ENCODE measurements at regions not wholly inside any gene's neighbourhood (a gene's known extent, or its start where the extent isn't known, plus 50 kb on each side); places are given as distances from the start of the nearest gene placed in this dataset.
"Not testable (repeated sequence)": the region's sequence is repeated elsewhere in the genome, so short reads cannot be mapped to it uniquely, and the experiment has no call there.

GRCh38 chr4:174071595-174071994, 211.9 kb downstream of the FBXO8 start:
- ATAC-seq: no peak

GRCh38 chr4:174069848-174070330, 213.6 kb downstream of the FBXO8 start:
- no peak for ATAC-seq
- no peak for DNase-seq (ENCODE audit: low spot score)

More at GRCh38 chr4:174071595-174071994, 211.9 kb downstream of the FBXO8 start:
- DNase-seq (ENCODE audit: low spot score): no peak

GRCh38 chr4:174066611-174067205, 216.8 kb downstream of the FBXO8 start:
- no peak for ATAC-seq
- no peak for DNase-seq (ENCODE audit: low spot score)

- ATAC-seq (no peak), DNase-seq (ENCODE audit: low spot score) (no peak)
Measured at GRCh38 chr4:174062831-174063230, 220.6 kb downstream of the FBXO8 start.

- DNase-seq (ENCODE audit: low spot score) (no peak), ATAC-seq (no peak)
Measured at GRCh38 chr4:174061026-174061425, 222.4 kb downstream of the FBXO8 start.

- ATAC-seq (no peak), DNase-seq (ENCODE audit: low spot score) (no peak)
Measured at GRCh38 chr4:174058846-174059245, 224.6 kb downstream of the FBXO8 start.

- ATAC-seq: no peak
Measured at GRCh38 chr4:174056959-174057358, 226.5 kb downstream of the FBXO8 start.

GRCh38 chr4:174055344-174055743, 228.1 kb downstream of the FBXO8 start:
- ATAC-seq (no peak), DNase-seq (ENCODE audit: low spot score) (no peak)

More at GRCh38 chr4:174056959-174057358, 226.5 kb downstream of the FBXO8 start:
- DNase-seq (ENCODE audit: low spot score): no peak

- DNase-seq (ENCODE audit: low spot score) (no peak), ATAC-seq (no peak)
Measured at GRCh38 chr4:174053895-174054294, 229.6 kb downstream of the FBXO8 start.

- DNase-seq (ENCODE audit: low spot score) (no peak), ATAC-seq (no peak)
Measured at GRCh38 chr4:174047363-174047762, 236.1 kb downstream of the FBXO8 start.

GRCh38 chr4:174045829-174046228, 237.6 kb downstream of the FBXO8 start:
- ATAC-seq; DNase-seq (ENCODE audit: low spot score): not testable (repeated sequence)

GRCh38 chr4:174045381-174045780, 238.1 kb downstream of the FBXO8 start:
- DNase-seq (ENCODE audit: low spot score) (no peak), ATAC-seq (no peak)

- no peak for ATAC-seq
- DNase-seq (ENCODE audit: low spot score): no peak
Measured at GRCh38 chr4:174041555-174042105, 241.8 kb downstream of the FBXO8 start.

- no peak for ATAC-seq
- no peak for DNase-seq (ENCODE audit: low spot score)
Measured at GRCh38 chr4:174040287-174040686, 243.2 kb downstream of the FBXO8 start.

GRCh38 chr4:174038481-174038880, 245.0 kb downstream of the FBXO8 start:
- ATAC-seq: no peak
- no peak for DNase-seq (ENCODE audit: low spot score)

GRCh38 chr4:174037631-174038030, 245.8 kb downstream of the FBXO8 start:
- DNase-seq (ENCODE audit: low spot score) (no peak), ATAC-seq (no peak)

GRCh38 chr4:174037049-174037448, 246.4 kb downstream of the FBXO8 start:
- ATAC-seq: no peak

GRCh38 chr4:174036576-174036975, 246.9 kb downstream of the FBXO8 start:
- ATAC-seq: no peak

More at GRCh38 chr4:174037049-174037448, 246.4 kb downstream of the FBXO8 start:
- DNase-seq (ENCODE audit: low spot score): no peak

GRCh38 chr4:174036111-174036510, 247.4 kb downstream of the FBXO8 start:
- ATAC-seq: no peak
- DNase-seq (ENCODE audit: low spot score): no peak

More at GRCh38 chr4:174036576-174036975, 246.9 kb downstream of the FBXO8 start:
- DNase-seq (ENCODE audit: low spot score): no peak

- ATAC-seq (no peak), DNase-seq (ENCODE audit: low spot score) (no peak)
Measured at GRCh38 chr4:174023641-174024040, 259.8 kb downstream of the FBXO8 start.

- no peak for ATAC-seq
Measured at GRCh38 chr4:174018236-174018635, 265.2 kb downstream of the FBXO8 start.

GRCh38 chr4:174016251-174016650, 267.2 kb downstream of the FBXO8 start:
- DNase-seq (ENCODE audit: low spot score) (no peak), ATAC-seq (no peak)

More at GRCh38 chr4:174018236-174018635, 265.2 kb downstream of the FBXO8 start:
- DNase-seq (ENCODE audit: low spot score): no peak

GRCh38 chr4:174012886-174013259, 270.6 kb downstream of the FBXO8 start:
- DNase-seq (ENCODE audit: low spot score) (no peak), ATAC-seq (no peak)

All from left lobe of liver (tissue), 2 donors.